ENCODE measurements at regions not wholly inside any gene's neighbourhood (a gene's known extent, or its start where the extent isn't known, plus 50 kb on each side); places are given as distances from the start of the nearest gene placed in this dataset.

- DNase-seq, result no peak
These were observed 128.1 kb upstream of the BOD1 start for GRCh38 chr5:173744551-173744950.

- no peak for DNase-seq
These were observed 128.7 kb upstream of the BOD1 start for GRCh38 chr5:173745123-173745522.

DNA sequence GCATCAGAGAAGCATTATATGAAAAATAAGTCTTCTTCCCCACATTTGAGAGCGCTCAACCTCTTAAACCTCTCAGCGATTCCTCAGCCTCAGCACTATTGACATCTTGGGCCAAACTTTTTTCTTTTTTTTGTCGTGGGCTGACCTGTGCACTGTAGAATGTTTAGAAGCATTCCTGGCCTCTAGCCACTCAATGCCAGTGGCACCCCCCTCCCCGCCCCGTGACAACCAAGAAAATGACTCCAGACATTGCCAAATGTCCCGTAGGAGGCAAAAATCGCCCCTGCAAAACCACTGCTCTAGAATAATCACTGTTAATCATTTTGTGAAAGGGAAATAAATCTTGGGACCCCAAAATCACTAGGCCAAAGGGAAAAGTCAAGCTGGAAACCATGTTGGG, 129.1 kb upstream of the BOD1 start:
- DNase-seq, result no peak

GRCh38 chr5:173746047-173746646, 129.7 kb upstream of the BOD1 start:
- DNase-seq, result no peak

DNA sequence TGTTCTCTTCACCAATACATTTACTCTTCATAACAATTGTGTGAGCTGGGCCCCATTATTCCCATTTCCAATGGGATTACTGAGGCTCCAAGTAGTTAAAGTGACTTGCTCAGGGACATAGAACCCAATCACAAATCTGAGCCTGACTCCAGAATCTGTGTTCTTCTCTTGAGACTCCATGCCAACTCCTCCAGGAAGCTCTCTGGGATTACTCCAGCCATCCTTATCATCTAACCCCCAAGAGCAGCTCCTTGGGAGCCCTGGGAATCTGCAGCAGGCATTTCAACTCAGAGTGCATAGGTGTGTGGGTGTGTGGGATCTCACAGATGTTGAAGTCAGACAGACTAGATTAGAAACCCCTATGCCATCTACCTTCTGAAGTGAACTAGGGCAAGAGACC, 131.4 kb upstream of the BOD1 start:
- DNase-seq, result no peak

GRCh38 chr5:173750538-173751265, 134.3 kb upstream of the BOD1 start:
- DNase-seq, result no peak

GRCh38 chr5:173751266-173751600, 134.8 kb upstream of the BOD1 start:
- no peak for DNase-seq

GRCh38 chr5:173752653-173753052, 135.5 kb upstream of the CPEB4 start:
- DNase-seq, result no peak

DNA sequence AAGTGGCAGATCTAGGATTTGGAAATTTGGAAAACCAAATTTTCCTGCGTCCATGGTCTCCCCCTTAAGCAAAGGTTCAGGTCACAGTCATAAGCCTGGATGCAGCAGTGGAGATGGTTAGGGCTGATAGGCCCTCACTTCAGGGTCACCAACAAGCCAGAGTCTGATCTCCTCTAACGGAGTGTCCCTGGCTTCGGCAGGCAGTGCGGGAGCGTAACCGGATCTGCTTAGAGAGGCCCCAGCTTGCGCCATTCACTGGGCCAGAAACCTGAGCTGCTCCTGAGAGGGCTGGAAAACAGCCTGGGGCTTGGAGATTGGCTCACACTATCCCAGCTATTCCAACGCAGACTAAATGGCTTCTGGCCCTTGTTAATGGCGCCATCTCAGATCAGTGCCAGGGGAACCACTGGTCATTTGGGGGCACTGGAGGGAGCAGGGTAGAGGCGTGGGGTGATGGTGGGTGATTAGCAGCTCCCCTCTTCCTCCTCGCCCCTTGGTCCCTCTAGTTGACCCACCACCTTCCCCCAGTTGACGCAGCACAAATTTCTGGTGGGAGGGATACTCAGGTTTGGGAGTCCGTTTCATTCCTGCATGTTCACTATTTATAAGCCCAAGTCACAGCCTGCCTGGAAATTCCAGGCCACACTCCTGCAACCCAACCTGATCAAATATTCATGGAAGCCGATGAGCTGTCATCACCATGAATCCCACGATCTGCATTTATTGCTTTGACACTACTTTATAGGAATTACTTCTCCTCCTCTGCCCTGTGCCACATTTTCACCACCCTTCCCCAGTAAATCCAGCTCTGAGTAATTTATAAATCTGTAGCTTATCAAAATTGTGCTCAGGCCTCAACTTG, 134.6 kb upstream of the CPEB4 start:
- no peak for DNase-seq

GRCh38 chr5:173755319-173755718, 132.8 kb upstream of the CPEB4 start:
- no peak for DNase-seq

- DNase-seq, result no peak
These were observed 130.5 kb upstream of the CPEB4 start for GRCh38 chr5:173757403-173758209.

DNA sequence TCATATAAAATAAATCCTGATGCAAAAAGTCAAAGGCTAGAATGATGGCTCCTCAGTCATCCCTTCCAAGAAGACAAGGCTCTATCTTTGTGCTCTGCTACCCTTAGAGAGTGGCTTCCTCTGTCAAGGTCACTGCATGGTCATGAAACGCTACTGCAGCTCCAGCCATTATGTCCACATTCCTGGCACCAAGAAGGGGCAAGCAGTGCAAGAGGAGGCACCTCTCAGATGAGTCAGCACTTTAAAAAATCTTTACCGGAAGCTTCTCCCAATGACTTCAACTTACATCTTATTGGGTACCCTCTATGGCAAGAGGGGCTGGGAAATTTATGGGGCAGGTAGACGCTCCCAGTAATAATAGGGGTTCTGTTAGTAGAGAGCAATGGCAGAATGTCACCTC, 129.5 kb upstream of the CPEB4 start:
- DNase-seq, result no peak

GRCh38 chr5:173759691-173760090, 128.5 kb upstream of the CPEB4 start:
- no peak for DNase-seq

DNA sequence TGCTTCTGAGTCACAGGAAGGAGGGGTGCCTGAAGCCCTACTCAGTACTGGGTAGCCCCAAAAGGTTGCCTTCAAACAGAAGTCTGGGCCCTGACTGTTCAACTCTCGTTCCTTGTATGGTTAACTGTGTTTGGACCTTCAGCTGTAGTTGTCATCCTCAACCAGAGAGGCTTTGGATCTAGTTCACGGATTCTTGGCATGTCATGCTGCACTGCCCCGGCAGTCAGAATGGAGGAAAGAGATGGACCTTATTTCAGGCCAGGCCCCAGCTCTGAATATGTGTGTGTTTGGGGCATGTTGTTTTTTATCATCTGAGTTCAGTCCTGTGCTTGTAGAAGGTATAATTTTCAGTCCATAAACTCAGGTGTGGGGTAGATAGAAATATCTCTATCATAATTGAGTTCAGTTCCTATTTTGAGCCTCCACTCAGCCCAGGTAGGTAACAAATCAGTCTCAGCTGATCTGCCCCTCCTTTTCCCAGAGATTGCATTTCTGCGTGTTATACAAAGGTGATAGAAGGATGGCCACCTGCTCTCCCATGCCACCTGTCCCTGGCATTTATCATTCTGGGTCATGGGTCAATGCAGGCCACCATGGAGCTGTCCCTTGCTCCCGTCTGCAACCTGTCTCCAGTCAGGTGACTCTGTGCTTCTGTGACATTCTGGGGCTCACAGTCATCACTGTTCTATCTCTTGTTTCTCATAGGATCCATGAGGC, 127.5 kb upstream of the CPEB4 start:
- DNase-seq, result no peak

- no peak for DNase-seq
These were observed 127.0 kb upstream of the CPEB4 start for GRCh38 chr5:173761178-173761513.

- DNase-seq, result no peak
These were observed 126.1 kb upstream of the CPEB4 start for GRCh38 chr5:173762045-173762444.

- DNase-seq, result no peak
These were observed 125.2 kb upstream of the CPEB4 start for GRCh38 chr5:173762930-173763329.

DNA sequence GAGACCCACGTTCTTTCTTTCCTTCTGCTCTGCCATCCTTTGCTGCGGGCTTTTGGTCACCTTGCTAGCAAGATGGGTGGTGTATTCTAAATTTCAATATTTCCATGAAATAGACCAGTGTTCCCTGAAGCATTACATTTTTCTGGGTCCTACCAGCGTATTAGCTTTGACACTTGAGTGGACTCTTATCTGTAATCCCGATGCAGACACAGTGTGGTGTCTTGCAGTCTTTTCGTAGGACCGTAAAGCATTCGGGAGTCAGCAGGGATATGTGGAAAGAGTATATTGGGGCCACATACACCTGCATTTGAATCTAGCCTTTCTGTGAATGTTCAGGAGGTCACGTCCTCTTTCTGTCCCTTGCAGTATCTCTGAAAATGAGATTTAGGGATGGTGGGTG, 124.7 kb upstream of the CPEB4 start:
- DNase-seq, result no peak

- DNase-seq, result no peak
These were observed 123.7 kb upstream of the CPEB4 start for GRCh38 chr5:173764332-173765028.

DNA sequence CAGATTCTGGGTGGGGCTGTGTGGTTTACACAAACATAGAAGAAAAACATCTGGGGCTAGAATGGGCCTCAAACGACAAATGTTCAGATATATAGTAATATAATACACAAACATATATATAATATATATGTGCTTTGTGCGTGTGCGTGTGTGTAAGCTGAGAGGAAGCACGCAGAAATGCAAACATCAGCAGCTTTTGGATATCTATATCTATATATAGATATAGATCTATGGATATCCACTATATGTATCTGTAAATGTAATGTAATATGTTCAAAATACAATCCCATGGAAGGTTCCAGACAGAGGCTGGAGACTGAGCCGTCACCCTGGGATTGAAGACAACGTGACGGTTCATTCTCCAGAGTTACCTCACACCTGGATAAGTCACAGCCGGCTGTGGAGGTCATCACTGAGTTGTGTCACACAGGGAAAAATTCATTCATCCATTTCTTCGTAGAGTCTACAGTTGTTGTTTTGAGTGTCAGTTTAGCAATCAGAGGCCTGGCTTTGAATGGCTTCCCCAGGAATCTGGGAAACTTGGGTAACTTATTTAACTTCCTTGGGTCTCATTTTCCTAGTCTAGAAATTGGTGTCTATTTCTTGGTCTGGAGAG, 123.0 kb upstream of the CPEB4 start:
- DNase-seq, result no peak

DNA sequence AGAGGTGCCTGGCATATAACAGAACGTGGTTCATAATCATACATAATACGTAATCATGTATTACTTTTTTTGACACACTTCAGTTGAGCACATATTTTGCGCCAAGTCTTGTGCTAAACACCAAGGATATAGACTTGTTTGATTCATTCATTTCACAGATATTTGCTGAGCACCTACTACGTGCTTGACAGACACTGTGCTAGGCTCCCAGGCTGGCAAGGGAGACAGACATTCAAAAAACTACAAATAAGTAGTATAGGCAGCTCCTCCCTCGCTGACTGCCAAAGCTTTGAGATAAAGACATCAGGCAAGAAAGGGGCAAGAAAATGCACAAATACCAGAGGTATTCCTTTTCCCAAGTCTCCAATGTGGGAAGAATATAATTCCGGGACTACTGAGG, 122.5 kb upstream of the CPEB4 start:
- no peak for DNase-seq
